ENCODE measurements at regions not wholly inside any gene's neighbourhood (a gene's known extent, or its start where the extent isn't known, plus 50 kb on each side); places are given as distances from the start of the nearest gene placed in this dataset.

GRCh38 chr2:144239726-144240125 is 280.2 kb downstream of the ZEB2 start:
- Histone ChIP-seq H3K4me3 (no peak overlapping the region), H3K4me1 (ENCODE audit: control insufficient read depth in 1 of 2, low read depth in 2 of 2) (peaks cover 0 to 15% of the 10 kb centered on the region in 2 donors), H3K27ac (no peak overlapping the region), H3K27me3 (replicated peaks; ENCODE audit: insufficient read depth) (no peaks in the 10 kb centered on the region), H3K9me3 (no peaks in the 10 kb centered on the region), H3K36me3 (no peaks in the 10 kb centered on the region)
- ATAC-seq (ENCODE audit: insufficient number of reproducible peaks, low FRiP score, low read depth) (no peak), DNase-seq (ENCODE audit: low spot score) (no peak)
- TF ChIP-seq CTCF (IDR thresholded peaks at IDR 0.05), result no peak

GRCh38 chr2:144239306-144239705 is 280.6 kb downstream of the ZEB2 start:
- H3K36me3 ChIP-seq, result no peaks in the 10 kb centered on the region
- H3K27ac ChIP-seq, result no peak overlapping the region

GRCh38 chr2:144237830-144238627 is 281.9 kb downstream of the ZEB2 start:
- no peak for DNase-seq (ENCODE audit: low spot score)
- Histone ChIP-seq H3K27me3 (replicated peaks; ENCODE audit: insufficient read depth) (no peaks in the 10 kb centered on the region), H3K9me3 (no peaks in the 10 kb centered on the region), H3K27ac (no peak overlapping the region), H3K4me1 (ENCODE audit: control insufficient read depth in 1 of 2, low read depth in 2 of 2) (peaks cover 0 to 25% of the 10 kb centered on the region in 2 donors), H3K36me3 (no peaks in the 10 kb centered on the region), H3K4me3 (no peak overlapping the region)
- no peak for ATAC-seq (ENCODE audit: insufficient number of reproducible peaks, low FRiP score, low read depth)
- TF ChIP-seq CTCF (IDR thresholded peaks at IDR 0.05), result no peak

More at GRCh38 chr2:144239306-144239705, 280.6 kb downstream of the ZEB2 start:
- no peak overlapping the region for H3K4me3 ChIP-seq
- H3K4me1 ChIP-seq (ENCODE audit: control insufficient read depth in 1 of 2, low read depth in 2 of 2), result peaks cover 0 to 15% of the 10 kb centered on the region in 2 donors
- H3K27me3 ChIP-seq (replicated peaks; ENCODE audit: insufficient read depth), result no peaks in the 10 kb centered on the region
- no peak for DNase-seq (ENCODE audit: low spot score)
- ATAC-seq (ENCODE audit: insufficient number of reproducible peaks, low FRiP score, low read depth), result no peak
- no peak for TF ChIP-seq CTCF (IDR thresholded peaks at IDR 0.05)
- H3K9me3 ChIP-seq, result no peaks in the 10 kb centered on the region

GRCh38 chr2:144237108-144237507 is 282.8 kb downstream of the ZEB2 start:
- peaks cover 0 to 29% of the 10 kb centered on the region in 2 donors for H3K4me1 ChIP-seq (ENCODE audit: control insufficient read depth in 1 of 2, low read depth in 2 of 2)
- TF ChIP-seq CTCF (IDR thresholded peaks at IDR 0.05), result no peak
- H3K36me3 ChIP-seq, result no peaks in the 10 kb centered on the region
- no peak for DNase-seq (ENCODE audit: low spot score)
- H3K27me3 ChIP-seq (replicated peaks; ENCODE audit: insufficient read depth), result no peaks in the 10 kb centered on the region
- no peak for ATAC-seq (ENCODE audit: insufficient number of reproducible peaks, low FRiP score, low read depth)
- no peak overlapping the region for H3K4me3 ChIP-seq
- H3K9me3 ChIP-seq, result no peaks in the 10 kb centered on the region
- no peak overlapping the region for H3K27ac ChIP-seq

GRCh38 chr2:144235050-144235449 is 284.9 kb downstream of the ZEB2 start:
- Histone ChIP-seq H3K4me1 (ENCODE audit: control insufficient read depth in 1 of 2, low read depth in 2 of 2) (peaks cover 0 to 14% of the 10 kb centered on the region in 2 donors), H3K4me3 (no peak overlapping the region), H3K27ac (no peak overlapping the region), H3K36me3 (no peaks in the 10 kb centered on the region), H3K27me3 (replicated peaks; ENCODE audit: insufficient read depth) (no peaks in the 10 kb centered on the region), H3K9me3 (no peaks in the 10 kb centered on the region)
- TF ChIP-seq CTCF (IDR thresholded peaks at IDR 0.05), result no peak
- no peak for DNase-seq (ENCODE audit: low spot score)
- no peak for ATAC-seq (ENCODE audit: insufficient number of reproducible peaks, low FRiP score, low read depth)

Measured in thoracic aorta (tissue), 2 donors.